ENCODE measurements at regions not wholly inside any gene's neighbourhood (a gene's known extent, or its start where the extent isn't known, plus 50 kb on each side); places are given as distances from the start of the nearest gene placed in this dataset.

GRCh38 chr5:93297116-93297515, 283.9 kb downstream of the NR2F1-AS1 start:
- Mint-ChIP-seq H3K4me1 (ENCODE audit: low read depth, unreplicated experiment) (peaks cover 9% of the 10 kb centered on the region), H3K9me3 (ENCODE audit: low read depth, unreplicated experiment) (no peaks in the 10 kb centered on the region), H3K27ac (ENCODE audit: unreplicated experiment) (no peak overlapping the region), H3K36me3 (ENCODE audit: insufficient read depth, unreplicated experiment) (no peaks in the 10 kb centered on the region), H3K27me3 (ENCODE audit: unreplicated experiment) (no peaks in the 10 kb centered on the region), H3K4me3 (ENCODE audit: low read depth, unreplicated experiment) (no peak overlapping the region)
- CTCF ChIA-PET: no interaction called here
- no peak for TF ChIP-seq CTCF (IDR thresholded peaks at IDR 0.05; ENCODE audit: unreplicated experiment)
- BruUV-seq (replicated peaks): no TSS peak
- intact Hi-C loops (cut with micrococcal nuclease; ENCODE audit: unreplicated experiment): no loop called here
- no peak for DNase-seq

- CTCF ChIA-PET: no interaction called here
- Mint-ChIP-seq H3K36me3 (ENCODE audit: insufficient read depth, unreplicated experiment) (no peaks in the 10 kb centered on the region), H3K4me1 (ENCODE audit: low read depth, unreplicated experiment) (peaks cover 9% of the 10 kb centered on the region), H3K4me3 (ENCODE audit: low read depth, unreplicated experiment) (no peak overlapping the region), H3K27ac (ENCODE audit: unreplicated experiment) (no peak overlapping the region), H3K9me3 (ENCODE audit: low read depth, unreplicated experiment) (no peaks in the 10 kb centered on the region), H3K27me3 (ENCODE audit: unreplicated experiment) (no peaks in the 10 kb centered on the region)
- DNase-seq: no peak
- intact Hi-C loops (cut with micrococcal nuclease; ENCODE audit: unreplicated experiment): no loop called here
- no peak for TF ChIP-seq CTCF (IDR thresholded peaks at IDR 0.05; ENCODE audit: unreplicated experiment)
- no TSS peak for BruUV-seq (replicated peaks)
These were observed 284.7 kb downstream of the NR2F1-AS1 start for GRCh38 chr5:93296338-93296737.

- H3K27ac Mint-ChIP-seq (ENCODE audit: unreplicated experiment): no peak overlapping the region
These were observed 286.0 kb downstream of the NR2F1-AS1 start for GRCh38 chr5:93294996-93295395.

GRCh38 chr5:93294199-93294598, 286.8 kb downstream of the NR2F1-AS1 start:
- DNase-seq: no peak
- TF ChIP-seq CTCF (IDR thresholded peaks at IDR 0.05; ENCODE audit: unreplicated experiment): no peak
- Mint-ChIP-seq H3K9me3 (ENCODE audit: low read depth, unreplicated experiment) (peaks cover 3% of the 10 kb centered on the region), H3K27me3 (ENCODE audit: unreplicated experiment) (no peaks in the 10 kb centered on the region), H3K4me3 (ENCODE audit: low read depth, unreplicated experiment) (no peak overlapping the region), H3K4me1 (ENCODE audit: low read depth, unreplicated experiment) (peaks cover 9% of the 10 kb centered on the region), H3K27ac (ENCODE audit: unreplicated experiment) (no peak overlapping the region), H3K36me3 (ENCODE audit: insufficient read depth, unreplicated experiment) (no peaks in the 10 kb centered on the region)
- no TSS peak for BruUV-seq (replicated peaks)
- CTCF ChIA-PET: no interaction called here
- intact Hi-C loops (cut with micrococcal nuclease; ENCODE audit: unreplicated experiment): no loop called here

More at GRCh38 chr5:93294996-93295395, 286.0 kb downstream of the NR2F1-AS1 start:
- no peak for DNase-seq
- Mint-ChIP-seq H3K27me3 (ENCODE audit: unreplicated experiment) (no peaks in the 10 kb centered on the region), H3K4me3 (ENCODE audit: low read depth, unreplicated experiment) (no peak overlapping the region), H3K9me3 (ENCODE audit: low read depth, unreplicated experiment) (peaks cover 3% of the 10 kb centered on the region), H3K4me1 (ENCODE audit: low read depth, unreplicated experiment) (peaks cover 9% of the 10 kb centered on the region), H3K36me3 (ENCODE audit: insufficient read depth, unreplicated experiment) (no peaks in the 10 kb centered on the region)
- TF ChIP-seq CTCF (IDR thresholded peaks at IDR 0.05; ENCODE audit: unreplicated experiment): no peak
- BruUV-seq (replicated peaks): no TSS peak
- intact Hi-C loops (cut with micrococcal nuclease; ENCODE audit: unreplicated experiment): no loop called here
- CTCF ChIA-PET: interaction anchor here (0.6 kb wide), 1 partner anchor 323 kb away, joined by 3 read pairs; no protein-coding TSS in a partner anchor
